GM20000 (cell line): ENCODE measurements at regions not wholly inside any gene's neighbourhood (a gene's known extent, or its start where the extent isn't known, plus 50 kb on each side); places are given as distances from the start of the nearest gene placed in this dataset.

ENCODE experiments used
- DNase-seq: peaks from one replicate; pipeline ENCODE4 v3.0.0; 2012; ENCODE audit warnings: low spot score
- CTCF ChIP-seq: IDR thresholded peaks from 2 replicates; pipeline ENCODE4 v1.5.1; 2012; ENCODE audit warnings: mild to moderate bottlenecking, control low read depth; ENCODE audit errors: extremely low read depth, missing control alignments

- TF ChIP-seq CTCF = no peak
- DNase-seq = no peak
Measured at GRCh38 chr1:101300916-101301315, 64.1 kb downstream of the S1PR1 start.

DNA sequence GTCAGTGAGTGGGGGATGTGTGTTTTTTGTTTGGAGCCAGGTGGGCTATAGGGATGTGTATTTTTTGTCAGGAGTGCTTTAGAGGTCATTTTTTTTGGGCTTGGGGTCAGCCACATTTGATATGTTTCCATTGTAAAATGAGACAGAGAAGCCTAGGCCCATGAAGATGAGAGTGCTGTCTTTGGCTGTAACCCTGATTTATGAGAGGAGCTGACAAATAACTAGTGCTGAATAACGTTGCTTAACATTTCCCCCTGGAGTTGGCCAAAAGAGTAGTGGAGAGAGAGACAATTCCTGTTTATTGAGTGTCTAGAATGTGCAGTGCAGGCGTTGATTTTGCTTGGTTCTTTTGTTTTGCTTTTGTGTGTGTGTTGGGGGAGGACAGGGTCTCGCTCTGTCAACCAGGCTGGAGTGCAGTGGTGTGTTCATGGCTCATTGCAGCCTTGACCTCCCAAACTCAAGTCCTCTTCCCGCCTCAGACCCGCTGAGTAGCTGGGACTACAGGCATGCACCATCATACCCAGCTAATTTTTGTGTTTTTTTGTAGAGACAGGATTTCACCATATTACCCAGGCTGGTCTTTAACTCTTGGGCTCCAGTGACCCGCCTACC is 64.7 kb downstream of the S1PR1 start:
- DNase-seq = no peak
- TF ChIP-seq CTCF = no peak

GRCh38 chr1:101302831-101303511 is 66.2 kb downstream of the S1PR1 start:
- TF ChIP-seq CTCF = no peak
- no peak for DNase-seq

GRCh38 chr1:101307985-101308689 is 71.3 kb downstream of the S1PR1 start:
- TF ChIP-seq CTCF = no peak
- DNase-seq = no peak

GRCh38 chr1:101308935-101309333 is 72.1 kb downstream of the S1PR1 start:
- no peak for DNase-seq
- TF ChIP-seq CTCF = no peak

DNA sequence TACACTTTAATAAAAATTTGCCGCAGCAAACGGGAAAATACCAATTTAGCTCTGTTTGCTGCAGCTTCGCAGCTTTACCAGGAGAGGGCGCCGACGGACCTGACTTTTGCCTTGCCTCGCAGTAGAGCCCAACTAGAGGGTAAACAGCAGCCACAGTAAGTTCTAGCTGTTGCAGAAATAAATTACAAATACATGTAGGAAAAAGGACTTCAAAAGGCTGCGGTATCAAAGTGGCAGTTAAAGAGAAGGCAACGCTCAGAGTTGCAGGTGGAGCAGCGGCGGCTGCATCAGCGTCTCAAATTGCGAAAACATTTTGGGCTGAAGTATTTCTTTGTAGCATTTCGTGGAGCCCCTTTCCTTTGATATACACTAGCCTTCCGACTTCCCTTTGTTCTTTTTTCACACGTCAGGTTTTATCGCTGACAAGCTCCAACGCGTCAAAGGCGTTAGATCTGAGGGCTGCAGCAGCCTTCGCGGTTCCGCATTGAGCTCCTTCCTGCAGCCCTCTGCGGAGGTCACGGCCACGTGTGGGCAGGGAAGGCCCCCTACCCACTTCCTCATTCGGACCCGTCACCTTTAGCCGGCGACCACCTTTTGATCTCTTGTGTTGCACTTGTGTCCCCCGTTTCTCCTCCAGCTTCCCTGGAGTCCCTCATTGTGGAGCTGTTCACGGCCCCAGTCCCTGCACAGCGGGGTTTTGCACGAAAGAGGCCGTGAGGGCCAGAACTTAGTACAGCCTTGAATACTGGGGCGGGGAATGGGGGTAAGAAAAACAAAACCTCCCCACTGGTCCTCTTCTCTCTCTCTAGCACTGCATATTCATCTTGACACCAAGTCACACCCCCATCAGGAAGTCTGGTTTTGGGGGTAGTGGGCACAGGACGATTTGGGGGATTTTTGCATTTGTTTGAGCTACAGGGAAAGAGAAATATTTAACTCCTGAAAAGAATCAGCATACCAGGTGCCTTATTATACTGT is 72.8 kb downstream of the S1PR1 start:
- peak; percentile 66 for DNase-seq
- TF ChIP-seq CTCF = peak; percentile 84
